HTR-8/SVneo (cell line): ENCODE measurements at regions not wholly inside any gene's neighbourhood (a gene's known extent, or its start where the extent isn't known, plus 50 kb on each side); places are given as distances from the start of the nearest gene placed in this dataset.
"Not testable (repeated sequence)": the region's sequence is repeated elsewhere in the genome, so short reads cannot be mapped to it uniquely, and the experiment has no call there.

Experiments
- DNase-seq: peaks from one replicate; pipeline ENCODE4 v3.0.0; 2011; ENCODE audit warnings: low spot score, mixed read lengths; ENCODE audit not compliant: insufficient read length
- FAIRE-seq: peaks from 2 replicates; lab custom pipeline; 2011; peaks lifted over from hg19 to GRCh38; lab: Jason Lieb, UNC

DNA sequence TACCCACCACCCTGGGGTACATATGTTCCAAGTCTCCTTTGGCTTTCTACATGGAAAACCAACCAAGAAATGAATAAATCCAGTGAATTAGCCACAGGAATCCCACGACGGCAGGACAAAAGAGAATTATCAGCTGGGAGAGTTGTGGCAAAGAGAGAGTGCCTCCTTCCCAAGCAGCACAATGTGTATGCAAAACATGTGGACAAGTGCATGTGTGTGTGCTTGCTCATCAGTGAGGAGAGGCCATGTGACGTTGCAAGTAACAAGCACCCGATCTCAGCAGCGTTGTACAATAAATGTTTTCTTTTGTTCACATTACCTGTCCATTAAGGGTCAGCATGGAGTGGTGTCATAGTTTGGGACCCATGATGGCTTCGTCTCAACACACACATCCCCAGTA, 50.0 kb upstream of the EMX2 start:
- no peak for DNase-seq
- FAIRE-seq = no peak

DNA sequence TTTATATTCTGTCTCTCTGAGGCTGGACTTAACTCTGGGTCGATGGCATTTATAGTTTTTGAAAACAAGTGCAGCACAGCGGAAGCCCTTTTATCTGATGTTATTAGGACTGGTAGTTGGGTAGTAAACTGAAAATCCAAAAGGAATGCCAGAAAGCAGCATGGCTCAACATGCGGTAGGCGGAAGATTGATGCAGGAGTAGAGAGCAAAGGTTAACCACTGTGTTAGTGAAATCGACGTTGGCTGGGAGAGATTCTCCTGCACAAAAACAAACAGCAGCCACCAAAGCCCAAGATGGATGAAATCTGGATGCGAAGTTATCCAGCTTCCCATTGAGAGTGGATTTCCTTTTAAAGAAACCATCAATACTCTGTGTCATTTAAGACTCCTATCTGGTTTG, 54.5 kb upstream of the EMX2 start:
- FAIRE-seq = no peak

DNA sequence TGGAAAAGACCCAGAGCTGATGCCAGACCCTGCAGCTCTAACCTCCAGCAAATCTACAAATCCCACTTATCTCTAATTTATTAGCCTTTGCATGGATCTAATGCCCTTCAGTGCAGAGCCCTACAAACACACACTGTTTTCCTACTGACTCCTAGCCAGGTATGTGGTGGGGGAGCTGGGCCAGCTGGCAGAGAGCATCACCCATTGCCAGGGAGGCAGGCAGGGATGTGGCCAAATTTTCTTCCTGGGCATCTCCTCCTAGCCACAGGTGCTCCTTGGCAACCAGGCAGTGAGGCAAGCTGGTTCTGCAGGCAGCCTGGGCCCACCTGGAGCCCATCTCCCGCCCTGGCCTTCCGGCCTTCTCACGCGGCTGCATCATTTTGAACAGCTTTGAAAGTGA, 55.9 kb upstream of the EMX2 start:
- DNase-seq (no peak), FAIRE-seq (no peak)

More for the DNA sequence above, 54.5 kb upstream of the EMX2 start:
- DNase-seq = no peak

DNA sequence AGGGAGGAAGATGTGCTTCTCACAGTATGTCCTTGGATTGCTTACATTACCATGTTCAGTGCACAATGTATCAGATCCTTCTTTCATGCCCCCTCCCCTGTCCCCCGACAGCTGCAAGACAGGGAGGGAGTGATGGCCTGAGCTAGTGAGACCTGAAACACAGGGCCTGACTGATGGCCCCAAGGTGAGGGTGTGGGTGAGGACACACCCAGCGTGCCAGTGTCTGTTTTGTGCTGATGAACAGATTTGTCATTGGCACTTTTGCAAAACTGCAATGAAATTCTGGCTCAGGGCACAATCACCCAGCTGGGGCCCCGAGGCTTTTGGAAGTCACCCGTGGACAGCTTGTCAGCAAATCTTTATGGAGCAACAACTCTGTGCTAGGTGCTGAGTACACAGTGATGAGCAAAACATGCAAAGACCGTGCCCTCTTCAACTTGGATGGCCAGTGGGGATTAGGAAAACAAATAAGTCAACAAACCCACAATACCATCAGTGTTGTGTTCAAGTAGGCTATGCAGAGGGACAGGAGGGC, 59.4 kb upstream of the EMX2 start:
- DNase-seq = no peak
- FAIRE-seq = no peak

DNA sequence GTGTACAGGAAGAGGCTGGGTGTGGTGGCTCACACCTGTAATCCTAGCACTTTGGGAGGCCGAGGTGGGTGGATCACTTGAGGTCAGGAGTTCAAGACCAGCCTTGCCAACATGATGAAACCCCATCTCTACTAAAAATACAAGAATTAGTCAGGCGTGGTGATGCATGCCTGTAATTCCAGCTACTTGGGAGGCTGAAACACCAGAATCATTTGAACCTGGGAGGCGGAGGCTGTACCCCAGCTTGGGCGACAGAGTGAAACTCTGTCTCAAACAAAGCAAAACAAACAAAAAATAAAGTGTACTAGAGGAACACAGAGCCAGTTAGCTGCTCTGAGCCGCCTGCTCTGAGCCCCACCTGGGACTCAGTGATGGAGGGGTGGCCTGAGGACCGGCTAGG, 61.5 kb upstream of the EMX2 start:
- not testable (repeated sequence) for FAIRE-seq, DNase-seq

DNA sequence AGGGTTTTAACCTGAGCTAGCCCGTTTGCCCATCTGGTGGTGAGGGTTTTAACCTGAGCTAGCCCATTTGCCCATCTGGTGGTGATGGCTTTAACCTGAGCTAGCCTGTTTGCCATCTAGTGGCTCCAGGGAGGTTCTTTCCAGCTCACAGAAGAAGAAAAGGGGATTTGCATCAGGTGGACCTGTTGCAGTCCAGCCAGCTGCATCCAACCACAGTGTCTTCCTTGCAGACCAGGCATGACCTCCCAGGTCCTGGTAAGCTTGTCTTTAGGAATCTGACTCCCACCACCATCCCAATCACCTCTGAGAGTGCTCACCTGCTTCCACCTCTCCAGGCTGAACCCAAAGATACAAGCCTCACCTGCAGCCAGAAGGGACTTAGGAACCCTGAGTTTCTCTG, 62.4 kb upstream of the EMX2 start:
- FAIRE-seq (no peak), DNase-seq (no peak)

DNA sequence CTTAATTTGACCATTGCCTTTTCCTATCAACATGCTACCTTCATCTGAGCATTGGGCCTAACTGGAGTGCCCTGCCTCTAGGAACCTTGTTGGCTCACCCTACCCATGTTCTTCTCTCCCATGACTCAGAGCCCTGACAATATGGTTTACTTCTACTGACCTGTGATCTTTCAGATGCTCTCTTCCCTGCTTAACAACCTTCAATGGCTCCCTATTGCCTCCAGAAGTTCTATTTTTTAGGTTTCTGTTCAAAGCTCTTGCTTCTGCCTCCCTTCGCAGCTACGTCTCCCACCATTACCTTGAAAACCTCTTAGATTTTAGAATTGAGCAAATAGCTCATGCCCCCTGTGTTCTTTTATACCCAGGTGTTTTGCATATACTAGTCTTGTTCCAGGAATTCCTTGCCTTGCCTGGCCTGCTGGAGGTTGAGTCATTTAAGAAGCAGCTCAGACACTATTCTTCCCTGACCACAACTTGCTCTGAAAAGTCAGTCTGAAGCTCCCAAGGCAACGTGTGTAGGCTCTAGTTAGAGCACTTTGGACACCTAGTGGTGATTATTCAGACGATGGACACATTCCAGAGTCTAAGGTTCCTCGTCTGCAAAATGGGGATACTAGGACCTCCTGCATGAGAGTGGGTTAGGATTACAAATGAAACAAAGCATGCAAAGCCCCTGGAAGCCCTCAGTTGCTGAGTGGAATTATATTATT, 64.4 kb upstream of the EMX2 start:
- DNase-seq (peak; percentile 30), FAIRE-seq (no peak)

DNA sequence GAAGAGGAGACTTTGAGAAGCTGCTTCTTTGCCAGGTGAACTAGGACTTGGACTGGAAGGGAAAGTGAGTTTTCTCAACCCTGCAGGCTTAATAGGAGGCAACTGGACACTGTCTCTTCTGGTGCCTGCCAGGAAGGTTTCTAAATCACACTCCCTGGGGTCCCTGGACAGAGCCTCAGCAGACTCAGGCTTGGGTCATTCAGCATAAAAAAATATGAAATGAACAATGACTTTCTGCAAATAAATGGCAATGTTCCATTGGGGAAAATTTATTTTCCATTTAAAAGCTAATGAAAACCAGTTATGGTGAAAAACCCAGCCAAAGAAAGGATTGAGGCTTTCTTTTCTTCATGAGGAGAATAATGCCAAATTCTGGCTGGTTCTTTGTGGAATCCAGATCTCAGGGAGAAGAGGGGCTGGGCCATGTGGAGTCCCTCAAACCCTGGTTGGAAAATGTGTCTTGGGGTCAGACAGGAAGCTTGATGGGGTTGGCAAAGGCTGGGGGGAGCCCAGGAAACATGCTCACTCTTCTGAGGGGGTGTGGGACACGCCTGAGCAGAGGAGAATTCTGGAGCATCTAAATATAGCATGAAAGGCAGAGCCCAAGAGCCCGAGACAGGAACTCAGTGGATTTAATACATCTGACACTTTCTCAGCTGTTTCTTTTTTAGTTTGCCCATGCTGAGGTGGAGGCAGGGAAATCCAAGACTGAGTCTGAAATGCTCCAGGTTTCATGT, 65.2 kb upstream of the EMX2 start:
- DNase-seq (no peak), FAIRE-seq (no peak)

DNA sequence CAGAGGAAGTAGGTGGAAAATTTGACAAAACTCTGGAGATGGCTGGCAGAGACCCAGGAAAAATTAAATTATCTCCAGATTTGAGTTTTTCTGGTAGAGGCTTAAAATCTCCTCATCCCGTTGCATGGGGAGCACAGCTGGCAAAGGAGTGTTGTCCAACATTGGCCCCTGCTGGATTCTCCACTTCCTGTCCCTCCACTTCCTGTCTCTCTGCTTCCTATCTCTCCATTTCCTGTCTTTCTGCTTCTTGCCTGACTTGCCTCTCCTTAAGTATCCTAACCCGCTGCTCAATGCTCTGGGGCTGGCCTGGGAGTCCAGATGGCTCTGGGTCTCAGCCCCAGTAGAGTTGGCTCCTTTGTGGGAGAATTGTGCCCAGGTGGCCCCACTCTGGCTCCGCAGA, 65.8 kb upstream of the EMX2 start:
- FAIRE-seq (no peak), DNase-seq (no peak)

DNA sequence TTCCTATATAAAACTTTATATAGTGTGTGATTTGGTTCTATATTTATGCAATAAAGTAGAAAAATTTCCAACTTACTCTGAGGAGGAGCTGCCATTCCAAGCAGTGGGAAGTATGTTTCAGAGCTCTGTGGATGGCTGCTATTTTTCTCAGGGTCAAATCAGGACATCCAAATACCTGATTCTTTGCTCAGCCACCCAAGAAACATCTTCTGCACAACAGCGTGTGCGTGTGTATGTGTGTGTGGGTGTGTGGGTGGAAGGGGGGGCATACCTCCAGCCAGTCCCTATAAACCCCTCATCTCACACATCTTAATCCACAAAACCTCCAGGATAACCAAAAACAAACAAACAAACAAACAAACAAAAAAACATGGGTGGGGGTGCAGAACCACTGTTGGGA, 66.3 kb upstream of the EMX2 start:
- no peak for DNase-seq
- no peak for FAIRE-seq

DNA sequence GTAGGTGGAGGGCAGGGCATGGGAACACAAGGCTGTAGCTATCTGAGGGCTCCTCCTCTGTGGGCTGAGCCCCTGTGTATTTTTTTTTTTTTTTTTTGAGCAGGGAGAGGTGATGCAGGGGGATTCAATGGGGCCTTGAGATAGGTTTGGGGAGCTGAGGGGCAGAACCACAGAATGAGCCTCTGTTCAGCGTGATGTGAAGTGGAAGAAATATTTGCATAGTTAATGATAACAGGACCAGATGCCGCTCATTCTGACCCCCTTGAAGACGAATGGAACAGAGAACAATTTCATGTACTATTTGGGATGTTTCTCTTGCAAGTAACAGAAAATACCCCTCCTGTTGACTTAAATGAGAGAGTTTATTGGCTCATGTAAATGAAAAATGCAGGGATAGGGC, 69.7 kb upstream of the EMX2 start:
- FAIRE-seq = no peak

DNA sequence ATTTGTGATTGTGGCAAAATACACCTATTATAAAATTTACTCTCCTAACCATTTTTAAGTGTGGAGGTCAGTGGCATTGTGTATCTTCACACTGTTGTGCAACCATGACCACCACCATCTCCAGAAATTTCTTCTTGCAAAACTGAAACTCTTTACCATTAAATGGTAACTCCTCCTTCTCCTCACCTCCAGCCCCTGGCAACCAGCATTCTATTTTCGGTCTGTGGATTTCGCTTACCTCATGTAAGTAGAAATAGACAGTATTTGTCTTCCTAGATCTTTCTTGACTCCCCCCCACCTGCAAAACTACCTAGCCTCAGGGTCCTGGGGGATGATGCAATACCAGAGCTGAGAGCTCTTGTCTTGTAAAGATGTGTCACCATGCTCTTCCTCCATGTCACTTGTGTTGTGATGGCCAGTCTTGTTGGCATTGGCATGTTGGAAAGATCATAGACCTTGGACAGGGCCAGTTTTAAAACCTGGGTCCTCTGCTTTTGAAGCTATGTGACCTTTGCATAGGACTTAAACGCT, 71.1 kb upstream of the EMX2 start:
- FAIRE-seq (no peak), DNase-seq (no peak)

More for the DNA sequence above, 69.7 kb upstream of the EMX2 start:
- DNase-seq = no peak

DNA sequence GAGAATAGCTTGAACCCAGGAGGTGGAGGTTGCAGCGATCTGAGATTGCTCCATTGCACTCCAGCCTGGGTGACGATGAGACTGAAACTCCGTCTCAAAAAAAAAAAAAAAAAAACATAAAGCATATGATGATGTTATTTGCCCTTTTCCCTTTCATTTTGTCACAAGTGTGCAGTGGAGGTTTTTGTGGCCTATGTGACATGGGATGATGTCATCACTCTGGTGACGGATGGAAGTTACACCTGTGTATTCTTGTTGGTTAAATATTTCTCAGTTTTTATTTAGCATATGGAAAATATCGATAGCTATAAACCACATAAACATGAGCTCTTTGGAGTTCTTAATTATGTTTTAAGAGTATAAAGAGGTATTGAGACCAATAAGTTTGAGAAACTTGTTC, 71.8 kb upstream of the EMX2 start:
- FAIRE-seq (no peak), DNase-seq (no peak)

DNA sequence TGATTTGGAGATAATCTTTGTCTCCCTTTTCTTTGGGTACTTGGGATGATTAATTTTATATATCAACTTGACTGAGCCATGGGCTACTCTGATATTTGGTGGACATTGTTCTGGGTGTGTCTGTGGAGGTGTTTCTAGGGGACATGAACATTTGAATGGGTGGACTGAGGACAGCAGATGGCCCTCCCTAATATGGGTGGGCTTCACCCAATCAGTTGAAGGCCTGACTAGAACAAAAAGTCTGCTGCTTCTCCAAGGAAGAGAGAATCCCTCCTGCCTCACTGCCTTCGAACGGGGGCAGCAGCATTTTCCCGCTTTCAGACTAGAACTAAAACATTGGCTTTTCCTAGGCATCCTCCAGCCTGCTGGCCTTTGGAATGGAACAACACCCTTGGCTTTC, 73.9 kb upstream of the EMX2 start:
- DNase-seq = no peak
- FAIRE-seq = no peak

DNA sequence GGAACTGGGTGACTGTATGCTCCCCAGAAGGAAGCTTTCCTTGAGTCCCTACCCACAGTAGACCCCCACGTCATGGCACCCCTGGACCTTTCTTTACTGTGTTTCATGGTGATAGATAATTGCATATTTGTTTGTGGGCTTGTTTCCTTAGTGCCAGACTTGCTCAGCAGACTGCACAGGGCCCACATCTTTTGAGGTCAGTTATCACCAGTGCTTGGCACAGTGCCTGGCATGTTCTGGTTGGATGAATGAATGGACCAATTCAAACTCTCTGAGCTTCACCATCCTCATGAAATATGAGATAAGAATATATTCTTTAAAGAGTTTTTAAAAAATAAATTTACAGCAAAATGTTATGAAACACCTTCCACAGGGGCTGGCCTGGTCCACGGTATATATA, 78.4 kb upstream of the EMX2 start:
- no peak for FAIRE-seq
- DNase-seq = no peak

DNA sequence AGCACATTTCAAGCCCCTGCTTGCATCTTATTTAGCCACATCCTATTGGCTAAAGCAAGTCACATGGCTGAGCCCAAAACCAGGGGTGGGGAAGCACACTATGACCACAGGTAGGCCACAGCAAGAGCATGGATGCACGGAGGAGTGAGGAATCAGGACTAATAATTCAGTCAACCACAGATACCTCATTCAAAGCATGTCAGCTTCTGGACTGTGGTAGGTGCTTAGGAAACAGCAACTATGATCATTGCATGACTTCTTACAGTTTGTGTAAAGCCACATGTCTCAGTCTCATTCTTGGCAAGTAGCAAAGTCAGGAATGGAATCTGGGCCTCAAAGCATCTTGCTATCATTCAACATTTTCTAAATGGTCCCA, 79.0 kb upstream of the EMX2 start:
- DNase-seq = no peak
- no peak for FAIRE-seq

DNA sequence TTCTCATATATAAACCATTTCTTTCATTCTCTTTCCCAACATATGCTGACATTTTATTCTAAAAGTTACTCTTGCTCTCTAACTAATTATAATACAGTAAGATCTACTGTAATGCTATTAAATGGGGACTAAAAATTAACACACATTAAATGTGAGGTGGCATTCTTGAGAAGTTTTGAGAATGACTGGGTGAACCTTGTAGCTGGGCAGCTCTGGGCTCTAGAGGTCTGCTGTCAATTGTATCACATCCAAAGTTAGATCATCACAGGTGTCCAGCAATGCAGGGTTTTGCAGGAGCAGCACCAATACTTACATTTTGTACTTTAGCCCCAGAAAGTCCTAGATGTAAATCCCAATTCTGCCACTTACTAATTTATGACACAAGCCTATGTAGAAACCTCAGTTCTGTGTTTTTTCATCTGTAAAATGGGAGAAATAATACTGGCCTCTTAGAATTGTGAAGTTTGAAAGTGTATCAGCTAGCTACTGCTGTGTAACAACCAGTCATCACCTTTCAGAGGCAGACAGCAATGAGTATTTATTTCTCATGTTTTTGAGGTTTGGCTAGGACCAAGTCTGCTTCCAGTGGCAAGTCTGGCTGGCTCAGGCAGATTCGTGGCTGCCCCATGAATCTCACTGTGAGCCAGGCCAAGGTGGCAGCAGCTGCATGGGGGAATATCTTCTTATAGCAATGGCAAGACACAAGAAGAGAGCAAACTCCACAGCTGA, 79.6 kb upstream of the EMX2 start:
- DNase-seq = no peak

DNA sequence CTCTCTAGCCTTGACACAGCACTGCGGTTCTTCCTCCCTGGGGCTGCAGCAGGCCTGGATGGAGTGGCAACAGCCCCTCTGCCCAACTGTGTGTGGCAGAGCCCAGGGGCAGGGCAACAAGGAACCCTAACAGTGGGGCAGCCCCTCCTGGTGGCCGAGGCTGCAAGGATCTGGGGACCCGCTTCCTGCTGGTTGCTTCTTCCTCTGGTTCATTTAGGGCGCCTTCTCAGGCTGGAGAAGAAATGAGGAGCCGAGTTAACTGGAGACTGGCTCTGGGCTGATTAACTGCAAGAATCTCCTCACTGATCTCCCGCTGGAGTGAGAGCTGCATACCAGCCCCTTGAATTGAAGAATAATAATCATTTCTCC, 80.1 kb upstream of the EMX2 start:
- FAIRE-seq (no peak), DNase-seq (no peak)

More for the DNA sequence above, 79.6 kb upstream of the EMX2 start:
- FAIRE-seq = no peak

DNA sequence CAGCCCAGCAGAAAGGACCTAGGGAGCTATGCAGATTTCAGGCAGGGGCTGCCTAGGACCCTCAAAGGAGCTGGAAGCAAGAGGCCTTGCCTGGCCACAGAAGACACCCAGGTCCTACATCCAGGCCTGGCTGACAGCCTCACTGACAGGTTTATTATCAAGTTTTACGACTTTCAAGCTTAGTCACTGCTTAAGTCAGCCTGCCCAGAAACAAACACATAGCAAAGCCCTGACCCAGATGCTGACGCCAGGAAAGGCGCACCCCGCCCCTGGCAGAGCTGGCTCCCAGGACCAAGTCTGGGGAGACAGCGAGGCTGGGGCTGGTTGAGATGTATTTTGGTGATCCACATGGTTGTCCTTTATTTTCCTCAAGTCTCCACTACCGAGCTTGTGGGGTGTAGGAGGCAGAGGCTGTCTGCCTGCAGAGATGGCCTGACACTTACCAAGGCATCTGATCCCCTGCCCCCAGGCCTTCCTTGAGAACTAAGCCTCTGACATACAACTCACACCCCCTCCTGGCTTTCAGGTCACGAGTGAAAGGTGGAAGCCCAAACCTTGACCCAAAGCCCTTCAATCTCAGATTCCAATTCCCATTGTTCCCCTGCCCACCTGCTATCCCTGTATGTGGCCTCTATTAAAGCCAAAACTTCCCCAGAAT, 80.7 kb upstream of the EMX2 start:
- FAIRE-seq = no peak
- DNase-seq = peak; percentile 77
